A673 (cell line): ENCODE measurements at regions not wholly inside any gene's neighbourhood (a gene's known extent, or its start where the extent isn't known, plus 50 kb on each side); places are given as distances from the start of the nearest gene placed in this dataset.
"Not testable (repeated sequence)": the region's sequence is repeated elsewhere in the genome, so short reads cannot be mapped to it uniquely, and the experiment has no call there.

Source experiments
- BruUV-seq: library from RNA; stranded (reverse); fragments of 400-500 nt; replicated peaks from 2 replicates; lab custom pipeline; 2021; lab: Mats Ljungman, UMichigan
- CTCF ChIA-PET: fragments of 300-600 bp; sonication (Branson Sonifier 250); formaldehyde crosslinking; loops from one replicate; lab custom pipeline; 2022; ENCODE audit warnings: antibody characterized with exemption; lab: Charles Lee
- POLR2A ChIA-PET: fragments of 300-600 bp; sonication (Branson Sonifier 250); formaldehyde crosslinking; loops from one replicate; lab custom pipeline; 2022; ENCODE audit warnings: antibody characterized with exemption; ENCODE audit not compliant: low non-redundant PET; lab: Charles Lee
- DNase-seq: peaks from one replicate; pipeline ENCODE4 v3.0.0-alpha.2; 2015; ENCODE audit warnings: low spot score
- H3K27ac ChIP-seq: fragments of 200-600 bp; sonication (generic); 2 replicates; pipeline ENCODE4 v1.5.1; 2016; ENCODE audit warnings: mixed run types, low read depth, mild to moderate bottlenecking, mixed read lengths, antibody characterized with exemption, low read length; ENCODE audit not compliant: poor library complexity, severe bottlenecking
- H3K27me3 ChIP-seq: fragments of 200-600 bp; sonication (generic); replicated peaks from 2 replicates; pipeline ENCODE4 v1.6.1; 2017; ENCODE audit warnings: mixed run types, low read depth, mild to moderate bottlenecking, mixed read lengths, antibody characterized with exemption, low read length; ENCODE audit not compliant: insufficient read depth, poor library complexity
- H3K36me3 ChIP-seq: fragments of 200-600 bp; sonication (generic); 2 replicates; pipeline ENCODE4 v1.6.1; 2016; ENCODE audit warnings: mixed run types, mild to moderate bottlenecking, mixed read lengths, antibody characterized with exemption, low read length; ENCODE audit not compliant: insufficient read depth, poor library complexity, severe bottlenecking
- H3K4me1 ChIP-seq: fragments of 200-600 bp; sonication (generic); 2 replicates; pipeline ENCODE4 v1.6.1; 2017; ENCODE audit warnings: mixed run types, mild to moderate bottlenecking, mixed read lengths, antibody characterized with exemption, low read length; ENCODE audit not compliant: insufficient read depth, poor library complexity, severe bottlenecking
- H3K4me3 ChIP-seq: fragments of 200-600 bp; sonication (generic); 2 replicates; pipeline ENCODE4 v1.5.1; 2016; ENCODE audit warnings: low read depth, mixed run types, mild to moderate bottlenecking, mixed read lengths, low read length; ENCODE audit not compliant: poor library complexity, severe bottlenecking
- H3K9me3 ChIP-seq: fragments of 200-600 bp; sonication (generic); 2 replicates; pipeline ENCODE4 v1.6.1; 2016; ENCODE audit warnings: mixed run types, low read depth, mild to moderate bottlenecking, mixed read lengths, antibody characterized with exemption, low read length; ENCODE audit not compliant: poor library complexity, severe bottlenecking
- CTCF ChIP-seq: fragments of 300-800, 200-600 bp; sonication (generic); conservative IDR thresholded peaks from 2 replicates; pipeline ENCODE4 v1.5.1; 2017; ENCODE audit warnings: low read depth, mild to moderate bottlenecking, antibody characterized with exemption, low read length, moderate library complexity, mixed read lengths
- EZH2 ChIP-seq: fragments of 200-600 bp; sonication (generic); IDR thresholded peaks from 2 replicates; pipeline ENCODE4 v1.6.1; 2017; ENCODE audit warnings: borderline replicate concordance, low read depth, mild to moderate bottlenecking, mixed read lengths, antibody characterized with exemption, low read length; ENCODE audit not compliant: poor library complexity, severe bottlenecking
- intact Hi-C: fragments of 100-400 bp; cut with micrococcal nuclease; formaldehyde crosslinking; loops from one replicate; pipeline ENCODE4 v1.10.0; 2022; ENCODE audit not compliant: unreplicated experiment

- Histone ChIP-seq H3K27me3 (no peaks in the 10 kb centered on the region), H3K36me3 (no peaks in the 10 kb centered on the region), H3K4me1 (no peaks in the 10 kb centered on the region), H3K4me3 (no peak overlapping the region), H3K27ac (no peak overlapping the region), H3K9me3 (peaks cover 5% of the 10 kb centered on the region)
- intact Hi-C loops: no loop called here
- TF ChIP-seq CTCF (no peak), EZH2 (no peak)
- BruUV-seq: no TSS peak
- ChIA-PET POLR2A (no interaction called here), CTCF (no interaction called here)
- DNase-seq: no peak
Observed at GRCh38 chr10:44116474-44116873, 268.4 kb downstream of the CXCL12 start.

- intact Hi-C loops: no loop called here
- TF ChIP-seq EZH2 (no peak), CTCF (no peak)
- H3K4me1 ChIP-seq: no peaks in the 10 kb centered on the region
- BruUV-seq: no TSS peak
- H3K27ac ChIP-seq: no peak overlapping the region
- H3K36me3 ChIP-seq: no peaks in the 10 kb centered on the region
- no peak overlapping the region for H3K4me3 ChIP-seq
- H3K27me3 ChIP-seq: no peaks in the 10 kb centered on the region
- H3K9me3 ChIP-seq: peaks cover 5% of the 10 kb centered on the region
- POLR2A ChIA-PET: no interaction called here
- no peak for DNase-seq
- CTCF ChIA-PET: no interaction called here
Observed at GRCh38 chr10:44115516-44115915, 269.4 kb downstream of the CXCL12 start.

GRCh38 chr10:44114441-44114840 is 270.5 kb downstream of the CXCL12 start:
- DNase-seq: no peak
- CTCF ChIA-PET: no interaction called here

GRCh38 chr10:44112280-44112679 is 272.6 kb downstream of the CXCL12 start:
- DNase-seq, H3K27ac ChIP-seq, CTCF ChIA-PET, intact Hi-C loops, H3K4me3 ChIP-seq, H3K27me3 ChIP-seq, POLR2A ChIA-PET, H3K9me3 ChIP-seq, BruUV-seq, H3K4me1 ChIP-seq, H3K36me3 ChIP-seq: not testable (repeated sequence)

More at GRCh38 chr10:44114441-44114840, 270.5 kb downstream of the CXCL12 start:
- TF ChIP-seq CTCF: no peak
- no peak for TF ChIP-seq EZH2
- Histone ChIP-seq H3K4me3 (no peak overlapping the region), H3K27ac (no peak overlapping the region), H3K4me1 (no peaks in the 10 kb centered on the region), H3K9me3 (peaks cover 5% of the 10 kb centered on the region), H3K36me3 (no peaks in the 10 kb centered on the region), H3K27me3 (no peaks in the 10 kb centered on the region)
- BruUV-seq: no TSS peak
- POLR2A ChIA-PET: no interaction called here
- intact Hi-C loops: no loop called here
